WTC11 (cell line): ENCODE measurements at regions not wholly inside any gene's neighbourhood (a gene's known extent, or its start where the extent isn't known, plus 50 kb on each side); places are given as distances from the start of the nearest gene placed in this dataset.

Source experiments
- ATAC-seq: fragments of 200-7000 bp; cut with Tn5 transposase; 2 replicates; pipeline ENCODE4 v1.10.0; 2021; ENCODE audit warnings: mild to moderate bottlenecking, moderate library complexity
- CTCF ChIA-PET: fragments of 300-600 bp; sonication (Branson Sonifier 250); formaldehyde crosslinking; loops from one replicate; lab custom pipeline; 2021; ENCODE audit warnings: antibody characterized with exemption; lab: Charles Lee
- POLR2A ChIA-PET: fragments of 350-600 bp; sonication (Branson Sonifier 250); formaldehyde crosslinking; loops from one replicate; lab custom pipeline; 2021; ENCODE audit warnings: antibody characterized with exemption; lab: Charles Lee
- DNase-seq: peaks from one replicate; pipeline ENCODE4 v3.0.0; 2021; ENCODE audit warnings: low spot score
- H3K27ac Mint-ChIP-seq: 2 replicates; pipeline ENCODE4 v1.8.0; 2021; ENCODE audit warnings: mixed read lengths
- H3K27me3 Mint-ChIP-seq: 2 replicates; pipeline ENCODE4 v1.8.0; 2021; ENCODE audit warnings: low read depth, mild to moderate bottlenecking, moderate library complexity, mixed read lengths
- H3K36me3 Mint-ChIP-seq: 2 replicates; pipeline ENCODE4 v1.8.0; 2021; ENCODE audit warnings: mixed read lengths
- H3K4me1 Mint-ChIP-seq: 2 replicates; pipeline ENCODE4 v1.8.0; 2022; ENCODE audit warnings: mixed read lengths
- H3K4me3 Mint-ChIP-seq: 2 replicates; pipeline ENCODE4 v1.8.0; 2021; ENCODE audit warnings: mild to moderate bottlenecking, moderate library complexity, mixed read lengths
- H3K9me3 Mint-ChIP-seq: 2 replicates; pipeline ENCODE4 v1.8.0; 2021; ENCODE audit warnings: mixed read lengths
- GRHL2 ChIP-seq: fragments of 250-450 bp; sonication (Bioruptor Pico); IDR thresholded peaks from 2 replicates; pipeline ENCODE4 v1.8.0; 2022; ENCODE audit warnings: mild to moderate bottlenecking, moderate library complexity; ENCODE audit not compliant: insufficient replicate concordance, severe bottlenecking
- JAZF1 ChIP-seq: fragments of 250-450 bp; sonication (Bioruptor Pico); IDR thresholded peaks from 2 replicates; pipeline ENCODE4 v1.9.0; 2021; ENCODE audit warnings: moderate library complexity, mild to moderate bottlenecking, inconsistent platforms
- KAT7 ChIP-seq: sonication (generic); formaldehyde crosslinking; IDR thresholded peaks from 2 replicates; pipeline ENCODE4 v1.8.1; 2023; ENCODE audit warnings: missing genetic modification reagents, mild to moderate bottlenecking, borderline replicate concordance
- MLX ChIP-seq: sonication (generic); formaldehyde crosslinking; IDR thresholded peaks from 2 replicates; pipeline ENCODE4 v1.8.1; 2023; ENCODE audit warnings: mild to moderate bottlenecking, missing genetic modification reagents, moderate library complexity
- MXD4 ChIP-seq: fragments of 250-450 bp; sonication (Bioruptor Pico); IDR thresholded peaks from 2 replicates; pipeline ENCODE4 v1.8.0; 2021; ENCODE audit warnings: mild to moderate bottlenecking, moderate library complexity, borderline replicate concordance
- NR2C2 ChIP-seq: sonication (generic); formaldehyde crosslinking; IDR thresholded peaks from 2 replicates; pipeline ENCODE4 v1.8.0; 2022; ENCODE audit warnings: mild to moderate bottlenecking, missing genetic modification reagents
- NR3C1 ChIP-seq: sonication (generic); formaldehyde crosslinking; conservative IDR thresholded peaks from 2 replicates; pipeline ENCODE4 v1.8.1; 2023; ENCODE audit warnings: low read depth, mild to moderate bottlenecking, missing genetic modification reagents
- SMAD3 ChIP-seq: sonication (generic); formaldehyde crosslinking; IDR thresholded peaks from 2 replicates; pipeline ENCODE4 v1.8.0; 2022; ENCODE audit warnings: missing genetic modification reagents, mild to moderate bottlenecking, borderline replicate concordance
- TEAD4 ChIP-seq: sonication (generic); formaldehyde crosslinking; IDR thresholded peaks from 2 replicates; pipeline ENCODE4 v1.8.0; 2022; ENCODE audit warnings: mild to moderate bottlenecking, missing genetic modification reagents
- USF2 ChIP-seq: sonication (generic); formaldehyde crosslinking; IDR thresholded peaks from 2 replicates; pipeline ENCODE4 v1.8.1; 2023; ENCODE audit warnings: mild to moderate bottlenecking, missing genetic modification reagents, moderate library complexity
- ZBTB21 ChIP-seq: sonication (generic); formaldehyde crosslinking; IDR thresholded peaks from 2 replicates; pipeline ENCODE4 v1.8.1; 2023; ENCODE audit warnings: mild to moderate bottlenecking, missing genetic modification reagents, borderline replicate concordance
- ZNF416 ChIP-seq: fragments of 250-450 bp; sonication (Bioruptor Pico); IDR thresholded peaks from 2 replicates; pipeline ENCODE4 v1.9.0; 2021; ENCODE audit warnings: mild to moderate bottlenecking, inconsistent platforms
- ZNF423 ChIP-seq: fragments of 250-450 bp; sonication (Bioruptor Pico); IDR thresholded peaks from 2 replicates; pipeline ENCODE4 v2.1.2; 2022; ENCODE audit warnings: mild to moderate bottlenecking, moderate library complexity
- ZNF512 ChIP-seq: sonication (generic); formaldehyde crosslinking; IDR thresholded peaks from 2 replicates; pipeline ENCODE4 v1.8.1; 2022; ENCODE audit warnings: missing genetic modification reagents, borderline replicate concordance
- ZNF671 ChIP-seq: fragments of 250-450 bp; sonication (Bioruptor Pico); IDR thresholded peaks from 2 replicates; pipeline ENCODE4 v1.8.0; 2021; ENCODE audit warnings: mild to moderate bottlenecking
- TF ChIP-seq, protein P1 (sequence below): sonication (generic); formaldehyde crosslinking; IDR thresholded peaks from 2 replicates; pipeline ENCODE4 v1.8.0; 2022; ENCODE audit warnings: mild to moderate bottlenecking, missing genetic modification reagents
- TF ChIP-seq, protein P2 (sequence below): fragments of 250-450 bp; sonication (Bioruptor Pico); IDR thresholded peaks from 2 replicates; pipeline ENCODE4 v1.9.0; 2021; ENCODE audit warnings: mild to moderate bottlenecking, borderline replicate concordance
- TF ChIP-seq, protein P3 (sequence below): sonication (generic); formaldehyde crosslinking; IDR thresholded peaks from 2 replicates; pipeline ENCODE4 v1.8.0; 2023; ENCODE audit warnings: mild to moderate bottlenecking, missing genetic modification reagents
- TF ChIP-seq, protein P4 (sequence below): sonication (generic); formaldehyde crosslinking; IDR thresholded peaks from 2 replicates; pipeline ENCODE4 v1.8.0; 2022; ENCODE audit warnings: mild to moderate bottlenecking, missing genetic modification reagents

DNA sequence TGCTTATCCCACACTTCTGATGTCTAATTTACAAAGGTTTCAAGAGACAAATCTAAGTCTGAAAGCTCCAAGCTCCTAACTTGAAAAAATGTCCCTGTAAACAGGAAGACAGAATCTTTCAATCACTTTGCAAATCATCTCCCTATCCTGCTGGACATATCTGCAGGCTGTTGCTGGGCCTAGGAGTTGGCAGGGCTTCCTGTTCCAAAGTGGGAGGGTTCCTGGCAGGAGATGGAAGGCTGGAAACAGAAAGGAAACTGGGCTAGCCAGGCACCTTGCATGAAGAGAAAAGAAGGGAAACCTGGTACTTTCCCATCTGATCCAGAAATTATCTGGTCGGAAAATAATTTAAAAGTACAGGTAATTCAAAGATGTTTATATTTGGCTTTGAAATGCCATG is 227.3 kb upstream of the IL12A start:
- ChIA-PET CTCF (no interaction called here), POLR2A (no interaction called here)
- TF ChIP-seq KAT7 (CRISPR knock-in tag) (no peak), SMAD3 (no peak), ZBTB21 (CRISPR knock-in tag) (no peak), NR2C2 (CRISPR knock-in tag) (no peak), ZNF423 (CRISPR knock-in tag) (no peak), GRHL2 (CRISPR knock-in tag) (no peak)
- no peak for DNase-seq
- Mint-ChIP-seq H3K27me3 (peaks cover 18% of the 10 kb centered on the region), H3K4me3 (no peak overlapping the region), H3K36me3 (peaks cover 7% of the 10 kb centered on the region), H3K4me1 (peaks cover 34% of the 10 kb centered on the region), H3K9me3 (peaks cover 8% of the 10 kb centered on the region), H3K27ac (no peak overlapping the region)
- ATAC-seq = no peak

DNA sequence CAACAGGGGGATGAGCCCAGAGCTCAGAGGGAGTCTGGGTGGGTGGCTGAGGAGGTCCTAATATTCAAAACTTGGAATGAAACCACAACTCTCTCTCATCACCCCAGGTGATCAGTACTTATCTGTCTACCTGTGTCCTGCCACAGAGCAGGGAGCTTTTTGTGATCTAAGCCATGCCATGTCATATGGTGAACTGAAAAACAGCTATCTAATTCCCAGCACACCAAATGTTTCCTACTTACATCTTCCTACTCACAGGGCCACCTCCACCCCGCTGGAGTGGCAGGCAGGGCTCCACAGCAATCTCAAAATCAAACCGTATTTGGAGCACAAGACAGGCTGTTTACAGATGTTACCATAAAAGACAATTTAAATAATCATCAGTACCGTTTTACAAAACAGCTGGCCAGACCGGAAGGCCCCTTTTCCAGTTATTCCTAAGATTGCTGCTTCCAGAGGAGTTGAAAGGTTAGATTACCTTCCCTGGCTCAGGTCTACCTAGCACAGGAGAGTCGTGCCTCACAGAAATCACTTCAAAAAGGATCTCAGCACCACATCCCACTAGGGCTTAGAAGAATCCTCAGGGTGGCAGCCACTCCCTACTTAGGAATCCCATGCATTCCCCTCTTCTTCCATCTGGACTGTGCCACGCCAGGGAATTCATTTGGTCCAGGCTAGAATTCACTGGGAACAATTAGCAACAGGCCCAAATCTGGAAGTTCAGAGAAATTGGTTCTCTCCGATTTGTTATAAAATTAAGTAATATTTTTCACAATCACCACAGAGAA is 226.6 kb upstream of the IL12A start:
- Mint-ChIP-seq H3K36me3 (peaks cover under 1% of the 10 kb centered on the region; the same call in 1 of the 2 replicates), H3K9me3 (peaks cover 2% of the 10 kb centered on the region), H3K4me3 (peak overlapping the region; percentile 94), H3K4me1 (peaks cover 41% of the 10 kb centered on the region), H3K27me3 (peaks cover 17% of the 10 kb centered on the region), H3K27ac (no peak overlapping the region)
- ChIA-PET CTCF (no interaction called here), POLR2A (no interaction called here)
- ATAC-seq = no peak
- DNase-seq = no peak
- no peak for TF ChIP-seq TEAD4 (CRISPR knock-in tag)
- no peak for TF ChIP-seq MLX (CRISPR knock-in tag)
- TF ChIP-seq ZNF416 (CRISPR knock-in tag) = no peak
- TF ChIP-seq USF2 (CRISPR knock-in tag) = no peak
- TF ChIP-seq, protein P1, sequence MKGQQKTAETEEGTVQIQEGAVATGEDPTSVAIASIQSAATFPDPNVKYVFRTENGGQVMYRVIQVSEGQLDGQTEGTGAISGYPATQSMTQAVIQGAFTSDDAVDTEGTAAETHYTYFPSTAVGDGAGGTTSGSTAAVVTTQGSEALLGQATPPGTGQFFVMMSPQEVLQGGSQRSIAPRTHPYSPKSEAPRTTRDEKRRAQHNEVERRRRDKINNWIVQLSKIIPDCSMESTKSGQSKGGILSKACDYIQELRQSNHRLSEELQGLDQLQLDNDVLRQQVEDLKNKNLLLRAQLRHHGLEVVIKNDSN (CRISPR knock-in tag) = no peak
- no peak for TF ChIP-seq ZNF512 (CRISPR knock-in tag)
- TF ChIP-seq JAZF1 (CRISPR knock-in tag) = no peak
- no peak for TF ChIP-seq ZNF671 (CRISPR knock-in tag)
- TF ChIP-seq, protein P2, sequence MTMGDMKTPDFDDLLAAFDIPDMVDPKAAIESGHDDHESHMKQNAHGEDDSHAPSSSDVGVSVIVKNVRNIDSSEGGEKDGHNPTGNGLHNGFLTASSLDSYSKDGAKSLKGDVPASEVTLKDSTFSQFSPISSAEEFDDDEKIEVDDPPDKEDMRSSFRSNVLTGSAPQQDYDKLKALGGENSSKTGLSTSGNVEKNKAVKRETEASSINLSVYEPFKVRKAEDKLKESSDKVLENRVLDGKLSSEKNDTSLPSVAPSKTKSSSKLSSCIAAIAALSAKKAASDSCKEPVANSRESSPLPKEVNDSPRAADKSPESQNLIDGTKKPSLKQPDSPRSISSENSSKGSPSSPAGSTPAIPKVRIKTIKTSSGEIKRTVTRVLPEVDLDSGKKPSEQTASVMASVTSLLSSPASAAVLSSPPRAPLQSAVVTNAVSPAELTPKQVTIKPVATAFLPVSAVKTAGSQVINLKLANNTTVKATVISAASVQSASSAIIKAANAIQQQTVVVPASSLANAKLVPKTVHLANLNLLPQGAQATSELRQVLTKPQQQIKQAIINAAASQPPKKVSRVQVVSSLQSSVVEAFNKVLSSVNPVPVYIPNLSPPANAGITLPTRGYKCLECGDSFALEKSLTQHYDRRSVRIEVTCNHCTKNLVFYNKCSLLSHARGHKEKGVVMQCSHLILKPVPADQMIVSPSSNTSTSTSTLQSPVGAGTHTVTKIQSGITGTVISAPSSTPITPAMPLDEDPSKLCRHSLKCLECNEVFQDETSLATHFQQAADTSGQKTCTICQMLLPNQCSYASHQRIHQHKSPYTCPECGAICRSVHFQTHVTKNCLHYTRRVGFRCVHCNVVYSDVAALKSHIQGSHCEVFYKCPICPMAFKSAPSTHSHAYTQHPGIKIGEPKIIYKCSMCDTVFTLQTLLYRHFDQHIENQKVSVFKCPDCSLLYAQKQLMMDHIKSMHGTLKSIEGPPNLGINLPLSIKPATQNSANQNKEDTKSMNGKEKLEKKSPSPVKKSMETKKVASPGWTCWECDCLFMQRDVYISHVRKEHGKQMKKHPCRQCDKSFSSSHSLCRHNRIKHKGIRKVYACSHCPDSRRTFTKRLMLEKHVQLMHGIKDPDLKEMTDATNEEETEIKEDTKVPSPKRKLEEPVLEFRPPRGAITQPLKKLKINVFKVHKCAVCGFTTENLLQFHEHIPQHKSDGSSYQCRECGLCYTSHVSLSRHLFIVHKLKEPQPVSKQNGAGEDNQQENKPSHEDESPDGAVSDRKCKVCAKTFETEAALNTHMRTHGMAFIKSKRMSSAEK (CRISPR knock-in tag) = no peak
- TF ChIP-seq NR3C1 (CRISPR knock-in tag) = no peak
- TF ChIP-seq, protein P3, sequence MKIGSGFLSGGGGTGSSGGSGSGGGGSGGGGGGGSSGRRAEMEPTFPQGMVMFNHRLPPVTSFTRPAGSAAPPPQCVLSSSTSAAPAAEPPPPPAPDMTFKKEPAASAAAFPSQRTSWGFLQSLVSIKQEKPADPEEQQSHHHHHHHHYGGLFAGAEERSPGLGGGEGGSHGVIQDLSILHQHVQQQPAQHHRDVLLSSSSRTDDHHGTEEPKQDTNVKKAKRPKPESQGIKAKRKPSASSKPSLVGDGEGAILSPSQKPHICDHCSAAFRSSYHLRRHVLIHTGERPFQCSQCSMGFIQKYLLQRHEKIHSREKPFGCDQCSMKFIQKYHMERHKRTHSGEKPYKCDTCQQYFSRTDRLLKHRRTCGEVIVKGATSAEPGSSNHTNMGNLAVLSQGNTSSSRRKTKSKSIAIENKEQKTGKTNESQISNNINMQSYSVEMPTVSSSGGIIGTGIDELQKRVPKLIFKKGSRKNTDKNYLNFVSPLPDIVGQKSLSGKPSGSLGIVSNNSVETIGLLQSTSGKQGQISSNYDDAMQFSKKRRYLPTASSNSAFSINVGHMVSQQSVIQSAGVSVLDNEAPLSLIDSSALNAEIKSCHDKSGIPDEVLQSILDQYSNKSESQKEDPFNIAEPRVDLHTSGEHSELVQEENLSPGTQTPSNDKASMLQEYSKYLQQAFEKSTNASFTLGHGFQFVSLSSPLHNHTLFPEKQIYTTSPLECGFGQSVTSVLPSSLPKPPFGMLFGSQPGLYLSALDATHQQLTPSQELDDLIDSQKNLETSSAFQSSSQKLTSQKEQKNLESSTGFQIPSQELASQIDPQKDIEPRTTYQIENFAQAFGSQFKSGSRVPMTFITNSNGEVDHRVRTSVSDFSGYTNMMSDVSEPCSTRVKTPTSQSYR (CRISPR knock-in tag) = no peak
- no peak for TF ChIP-seq MXD4
- TF ChIP-seq, protein P4, sequence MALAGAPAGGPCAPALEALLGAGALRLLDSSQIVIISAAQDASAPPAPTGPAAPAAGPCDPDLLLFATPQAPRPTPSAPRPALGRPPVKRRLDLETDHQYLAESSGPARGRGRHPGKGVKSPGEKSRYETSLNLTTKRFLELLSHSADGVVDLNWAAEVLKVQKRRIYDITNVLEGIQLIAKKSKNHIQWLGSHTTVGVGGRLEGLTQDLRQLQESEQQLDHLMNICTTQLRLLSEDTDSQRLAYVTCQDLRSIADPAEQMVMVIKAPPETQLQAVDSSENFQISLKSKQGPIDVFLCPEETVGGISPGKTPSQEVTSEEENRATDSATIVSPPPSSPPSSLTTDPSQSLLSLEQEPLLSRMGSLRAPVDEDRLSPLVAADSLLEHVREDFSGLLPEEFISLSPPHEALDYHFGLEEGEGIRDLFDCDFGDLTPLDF (CRISPR knock-in tag) = no peak
